Hepatocyte (in vitro differentiated cells): ENCODE measurements at regions not wholly inside any gene's neighbourhood (a gene's known extent, or its start where the extent isn't known, plus 50 kb on each side); places are given as distances from the start of the nearest gene placed in this dataset.

Experiments
- DNase-seq: peaks from one replicate; pipeline ENCODE4 v3.0.0-alpha.2; 2016; ENCODE audit warnings: low spot score
- H2AFZ ChIP-seq: fragments of 200-600 bp; sonication (generic); 2 replicates; pipeline ENCODE4 v1.6.0; 2016; ENCODE audit warnings: antibody characterized with exemption, mild to moderate bottlenecking
- H3K27ac ChIP-seq: fragments of 200-600 bp; sonication (generic); 2 replicates; pipeline ENCODE4 v1.5.1; 2016; ENCODE audit warnings: mild to moderate bottlenecking
- H3K27me3 ChIP-seq: fragments of 200-600 bp; sonication (generic); 2 replicates; pipeline ENCODE4 v1.6.1; 2016
- H3K36me3 ChIP-seq: fragments of 200-600 bp; sonication (generic); replicated peaks from 2 replicates; pipeline ENCODE4 v1.5.1; 2016; ENCODE audit warnings: low read depth; ENCODE audit not compliant: insufficient read depth
- H3K4me1 ChIP-seq: fragments of 200-600 bp; sonication (generic); 2 replicates; pipeline ENCODE4 v1.5.1; 2016; ENCODE audit warnings: mild to moderate bottlenecking, moderate library complexity; ENCODE audit not compliant: insufficient read depth
- H3K4me2 ChIP-seq: fragments of 200-600 bp; sonication (generic); 2 replicates; pipeline ENCODE4 v1.6.0; 2016
- H3K4me3 ChIP-seq: fragments of 200-600 bp; sonication (generic); 2 replicates; pipeline ENCODE4 v1.5.1; 2016; ENCODE audit warnings: mild to moderate bottlenecking
- H3K79me2 ChIP-seq: fragments of 200-600 bp; sonication (generic); 2 replicates; pipeline ENCODE4 v1.6.0; 2017; ENCODE audit warnings: mild to moderate bottlenecking
- H3K9me2 ChIP-seq: fragments of 200-600 bp; sonication (generic); replicated peaks from 2 replicates; pipeline ENCODE4 v1.6.0; 2017; ENCODE audit warnings: mild to moderate bottlenecking; ENCODE audit not compliant: insufficient read depth
- H3K9me3 ChIP-seq: fragments of 200-600 bp; sonication (generic); 2 replicates; pipeline ENCODE4 v1.5.1; 2016; ENCODE audit warnings: low read depth, mild to moderate bottlenecking
- H4K20me1 ChIP-seq: fragments of 200-600 bp; sonication (generic); 2 replicates; pipeline ENCODE4 v1.6.0; 2016; ENCODE audit warnings: mild to moderate bottlenecking; ENCODE audit not compliant: insufficient read depth, poor library complexity, severe bottlenecking
- EZH2 ChIP-seq: fragments of 200-600 bp; sonication (generic); IDR thresholded peaks from 2 replicates; pipeline ENCODE4 v1.6.1; 2016; ENCODE audit warnings: antibody characterized with exemption, mild to moderate bottlenecking, borderline replicate concordance
- EZH2phosphoT487 ChIP-seq: fragments of 200-600 bp; sonication (generic); IDR thresholded peaks from one replicate; pipeline ENCODE4 v1.6.1; 2018; ENCODE audit warnings: antibody characterized with exemption, mild to moderate bottlenecking, low read depth, moderate library complexity; ENCODE audit not compliant: unreplicated experiment, severe bottlenecking
- WGBS: methylation state at CpG from one replicate; pipeline ENCODE4 v1.1.6; 2016; ENCODE audit warnings: low lambda C conversion rate; ENCODE audit errors: missing lambda C conversion rate; 5-methylcytosine and 5-hydroxymethylcytosine counted together
- TF ChIP-seq, protein P1 (sequence below): fragments of 200-600 bp; sonication (generic); IDR thresholded peaks from 2 replicates; pipeline ENCODE4 v1.5.1; 2016; ENCODE audit warnings: antibody characterized with exemption, mild to moderate bottlenecking; ENCODE audit not compliant: poor library complexity

DNA sequence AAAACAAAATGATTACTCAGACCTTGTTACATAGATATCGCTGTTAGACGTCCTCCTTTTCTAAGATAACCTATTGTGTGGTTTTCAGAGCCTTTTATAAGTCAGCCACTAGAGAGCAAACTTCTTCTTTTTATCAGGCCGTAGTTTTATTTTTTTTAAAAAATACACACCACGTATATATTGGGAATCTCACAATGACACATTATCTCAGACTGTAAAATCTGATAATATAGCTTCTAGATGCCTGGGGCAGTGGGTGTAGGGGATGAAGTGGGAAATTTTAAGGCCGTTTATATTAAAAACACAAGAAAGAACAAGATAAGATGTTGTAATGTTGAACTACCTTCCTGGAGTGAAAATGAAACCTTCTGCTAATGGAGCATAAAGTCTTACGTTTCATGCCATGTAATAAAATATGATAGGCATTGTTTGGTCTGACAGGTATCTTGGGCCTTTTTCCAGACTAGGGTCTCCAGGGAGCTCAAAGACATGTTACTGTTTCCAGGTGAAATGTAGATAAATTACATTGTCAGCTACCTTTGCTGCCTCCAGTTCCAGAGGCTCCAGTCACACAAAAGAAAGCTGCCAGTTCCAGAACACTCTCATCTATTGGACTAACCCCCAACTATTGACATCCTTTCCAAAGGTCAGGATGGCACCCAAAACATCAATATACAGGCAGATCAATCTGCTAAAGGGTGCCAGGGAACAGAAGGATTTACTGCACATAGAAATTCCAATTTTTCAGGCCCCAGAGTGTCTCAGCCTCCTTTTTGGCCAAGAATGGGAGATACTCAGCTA is 130.2 kb upstream of the AKIRIN2 start:
- TF ChIP-seq EZH2 = no peak
- TF ChIP-seq EZH2phosphoT487 = no peak
- TF ChIP-seq, protein P1, sequence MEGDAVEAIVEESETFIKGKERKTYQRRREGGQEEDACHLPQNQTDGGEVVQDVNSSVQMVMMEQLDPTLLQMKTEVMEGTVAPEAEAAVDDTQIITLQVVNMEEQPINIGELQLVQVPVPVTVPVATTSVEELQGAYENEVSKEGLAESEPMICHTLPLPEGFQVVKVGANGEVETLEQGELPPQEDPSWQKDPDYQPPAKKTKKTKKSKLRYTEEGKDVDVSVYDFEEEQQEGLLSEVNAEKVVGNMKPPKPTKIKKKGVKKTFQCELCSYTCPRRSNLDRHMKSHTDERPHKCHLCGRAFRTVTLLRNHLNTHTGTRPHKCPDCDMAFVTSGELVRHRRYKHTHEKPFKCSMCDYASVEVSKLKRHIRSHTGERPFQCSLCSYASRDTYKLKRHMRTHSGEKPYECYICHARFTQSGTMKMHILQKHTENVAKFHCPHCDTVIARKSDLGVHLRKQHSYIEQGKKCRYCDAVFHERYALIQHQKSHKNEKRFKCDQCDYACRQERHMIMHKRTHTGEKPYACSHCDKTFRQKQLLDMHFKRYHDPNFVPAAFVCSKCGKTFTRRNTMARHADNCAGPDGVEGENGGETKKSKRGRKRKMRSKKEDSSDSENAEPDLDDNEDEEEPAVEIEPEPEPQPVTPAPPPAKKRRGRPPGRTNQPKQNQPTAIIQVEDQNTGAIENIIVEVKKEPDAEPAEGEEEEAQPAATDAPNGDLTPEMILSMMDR = peak; percentile 75
- Histone ChIP-seq H3K36me3 (no peaks in the 10 kb centered on the region), H3K4me3 (no peak overlapping the region), H3K4me1 (no peaks in the 10 kb centered on the region), H2AFZ (peak overlapping the region; percentile 44), H3K27me3 (no peaks in the 10 kb centered on the region), H3K79me2 (no peaks in the 10 kb centered on the region), H4K20me1 (no peaks in the 10 kb centered on the region), H3K9me3 (no peaks in the 10 kb centered on the region), H3K27ac (peak overlapping the region; percentile 28), H3K9me2 (no peaks in the 10 kb centered on the region), H3K4me2 (peak overlapping the region; percentile 68)
- WGBS = 8% methylated on average over 6 of the region's 6 CpGs
- peak; percentile 35 for DNase-seq

DNA sequence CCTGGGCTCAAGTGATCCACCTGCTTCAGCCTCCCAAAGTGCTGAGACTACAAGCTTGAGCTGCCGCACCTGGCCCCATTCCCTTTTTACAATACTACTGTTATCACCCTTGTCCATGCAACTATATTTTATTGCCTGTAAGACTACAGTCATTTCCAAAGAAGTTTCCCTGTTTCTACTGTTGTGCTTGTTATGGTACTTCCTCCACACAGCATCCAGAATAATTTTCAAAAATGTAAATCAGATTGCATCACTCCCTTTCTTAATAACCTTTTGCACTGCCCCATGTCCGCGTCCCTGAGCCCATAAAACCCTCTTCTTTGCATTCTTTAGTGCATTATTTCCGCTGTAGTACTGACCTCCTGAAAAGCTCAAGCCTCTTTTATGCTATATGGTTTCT is 128.9 kb upstream of the AKIRIN2 start:
- Histone ChIP-seq H3K27ac (no peak overlapping the region), H3K9me3 (no peaks in the 10 kb centered on the region), H3K36me3 (no peaks in the 10 kb centered on the region), H3K79me2 (no peaks in the 10 kb centered on the region), H4K20me1 (no peaks in the 10 kb centered on the region), H3K9me2 (no peaks in the 10 kb centered on the region), H3K27me3 (no peaks in the 10 kb centered on the region), H2AFZ (no peak overlapping the region), H3K4me2 (no peak overlapping the region), H3K4me1 (peaks cover 8% of the 10 kb centered on the region), H3K4me3 (no peak overlapping the region)
- 61% methylated on average over 4 of the region's 4 CpGs for WGBS
- DNase-seq = no peak
- TF ChIP-seq EZH2phosphoT487 (no peak), EZH2 (no peak)
- TF ChIP-seq, protein P1 = no peak

DNA sequence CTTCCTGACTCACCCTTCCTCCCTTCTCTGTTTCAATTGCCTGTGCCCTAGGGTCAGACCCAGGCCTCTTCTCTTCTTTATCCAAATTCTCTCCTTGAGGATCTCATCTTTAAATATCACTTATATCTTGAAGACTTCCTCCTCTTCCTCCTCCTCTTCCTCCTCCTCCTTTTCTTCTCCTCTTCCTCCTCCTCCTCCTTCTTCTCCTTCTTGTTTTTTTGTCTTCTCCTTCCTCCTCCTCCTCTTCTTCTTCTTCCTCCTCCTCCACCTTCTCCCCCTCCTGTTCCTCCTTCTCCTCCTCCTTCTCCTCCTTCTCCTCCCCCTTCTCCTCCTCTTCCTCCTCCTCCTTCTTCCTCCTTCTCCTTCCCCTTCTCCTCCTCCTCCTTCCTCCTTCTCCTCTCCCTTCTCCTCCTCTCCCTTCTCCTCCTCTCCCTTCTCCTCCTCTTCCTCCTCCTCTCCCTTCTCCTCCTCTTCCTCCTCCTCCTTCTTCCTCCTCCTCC is 127.6 kb upstream of the AKIRIN2 start:
- Histone ChIP-seq H3K36me3 (no peaks in the 10 kb centered on the region), H3K27ac (no peak overlapping the region), H3K4me3 (no peak overlapping the region), H3K79me2 (no peaks in the 10 kb centered on the region), H3K9me2 (no peaks in the 10 kb centered on the region), H3K4me2 (no peak overlapping the region), H2AFZ (no peak overlapping the region), H4K20me1 (no peaks in the 10 kb centered on the region), H3K4me1 (peaks cover 16% of the 10 kb centered on the region), H3K9me3 (no peaks in the 10 kb centered on the region), H3K27me3 (no peaks in the 10 kb centered on the region)
- TF ChIP-seq, protein P1 = no peak
- no peak for TF ChIP-seq EZH2
- no peak for DNase-seq
